ENCODE measurements at regions not wholly inside any gene's neighbourhood (a gene's known extent, or its start where the extent isn't known, plus 50 kb on each side); places are given as distances from the start of the nearest gene placed in this dataset.

- no peak overlapping the region for H3K27ac ChIP-seq (ENCODE audit: low read depth)
- H3K9me2 ChIP-seq (ENCODE audit: insufficient read depth), result peaks cover 10% of the 10 kb centered on the region; the same call in 1 of the 2 replicates
- H3K9me3 Mint-ChIP-seq, result no peaks in the 10 kb centered on the region
- H3K36me3 ChIP-seq (ENCODE audit: insufficient read depth), result no peaks in the 10 kb centered on the region
- no peaks in the 10 kb centered on the region for H3K27me3 Mint-ChIP-seq (ENCODE audit: insufficient read depth, low read depth, poor library complexity)
- no peak overlapping the region for H3K4me3 ChIP-seq
- H3K27ac Mint-ChIP-seq, result no peak overlapping the region
- DNase-seq (ENCODE audit: low spot score) (no peak), ATAC-seq (no peak)
- no peak overlapping the region for H3K4me2 ChIP-seq
- TF ChIP-seq, protein P1, sequence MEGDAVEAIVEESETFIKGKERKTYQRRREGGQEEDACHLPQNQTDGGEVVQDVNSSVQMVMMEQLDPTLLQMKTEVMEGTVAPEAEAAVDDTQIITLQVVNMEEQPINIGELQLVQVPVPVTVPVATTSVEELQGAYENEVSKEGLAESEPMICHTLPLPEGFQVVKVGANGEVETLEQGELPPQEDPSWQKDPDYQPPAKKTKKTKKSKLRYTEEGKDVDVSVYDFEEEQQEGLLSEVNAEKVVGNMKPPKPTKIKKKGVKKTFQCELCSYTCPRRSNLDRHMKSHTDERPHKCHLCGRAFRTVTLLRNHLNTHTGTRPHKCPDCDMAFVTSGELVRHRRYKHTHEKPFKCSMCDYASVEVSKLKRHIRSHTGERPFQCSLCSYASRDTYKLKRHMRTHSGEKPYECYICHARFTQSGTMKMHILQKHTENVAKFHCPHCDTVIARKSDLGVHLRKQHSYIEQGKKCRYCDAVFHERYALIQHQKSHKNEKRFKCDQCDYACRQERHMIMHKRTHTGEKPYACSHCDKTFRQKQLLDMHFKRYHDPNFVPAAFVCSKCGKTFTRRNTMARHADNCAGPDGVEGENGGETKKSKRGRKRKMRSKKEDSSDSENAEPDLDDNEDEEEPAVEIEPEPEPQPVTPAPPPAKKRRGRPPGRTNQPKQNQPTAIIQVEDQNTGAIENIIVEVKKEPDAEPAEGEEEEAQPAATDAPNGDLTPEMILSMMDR (conservative IDR thresholded peaks at IDR 0.05; ENCODE audit: low read depth in 2 of 2), result no peak
- no peaks in the 10 kb centered on the region for H3K36me3 Mint-ChIP-seq (ENCODE audit: low read depth)
- no peak overlapping the region for H3K4me3 Mint-ChIP-seq
- H3F3A ChIP-seq (replicated peaks; ENCODE audit: low read depth), result no peaks in the 10 kb centered on the region
- no peaks in the 10 kb centered on the region for H4K20me1 ChIP-seq (replicated peaks; ENCODE audit: insufficient read depth)
- no peaks in the 10 kb centered on the region; the same call in 2 of the 3 replicates for H3K4me1 Mint-ChIP-seq
- H3K4me1 ChIP-seq (ENCODE audit: insufficient read depth), result no peaks in the 10 kb centered on the region
- no peaks in the 10 kb centered on the region for H3K79me2 ChIP-seq (replicated peaks; ENCODE audit: insufficient read depth)
- H2AFZ ChIP-seq, result no peak overlapping the region
- no peaks in the 10 kb centered on the region for H3K27me3 ChIP-seq (ENCODE audit: insufficient read depth)
Measured at GRCh38 chr18:38651736-38652135, 1086.1 kb upstream of the CELF4 start.

DNA sequence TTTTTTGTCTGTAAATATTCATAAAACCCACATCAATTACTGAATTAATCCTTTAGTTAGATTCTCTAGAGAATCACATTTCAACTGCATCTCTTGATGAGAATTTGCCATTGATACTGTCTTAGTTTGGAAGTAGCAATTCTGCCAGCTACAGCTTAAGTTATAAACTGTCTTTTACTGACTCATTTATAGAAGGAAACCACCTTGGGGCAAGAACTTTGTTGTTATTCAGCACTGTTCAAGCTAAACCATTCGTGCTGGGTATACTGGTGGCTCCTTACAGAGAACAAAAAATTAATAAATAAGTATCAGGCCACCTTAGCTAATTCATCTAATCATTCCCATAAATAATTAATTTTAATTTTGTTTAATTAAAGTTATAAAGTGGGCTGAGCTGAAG is 1082.6 kb upstream of the CELF4 start:
- Histone ChIP-seq H2AFZ (no peak overlapping the region), H4K20me1 (replicated peaks; ENCODE audit: insufficient read depth) (no peaks in the 10 kb centered on the region), H3K9me2 (ENCODE audit: insufficient read depth) (no peaks in the 10 kb centered on the region), H3K4me2 (no peak overlapping the region), H3K79me2 (replicated peaks; ENCODE audit: insufficient read depth) (no peaks in the 10 kb centered on the region), H3F3A (replicated peaks; ENCODE audit: low read depth) (no peaks in the 10 kb centered on the region), H3K4me3 (no peak overlapping the region), H3K27ac (ENCODE audit: low read depth) (no peak overlapping the region), H3K27me3 (ENCODE audit: insufficient read depth) (no peaks in the 10 kb centered on the region), H3K36me3 (ENCODE audit: insufficient read depth) (no peaks in the 10 kb centered on the region), H3K4me1 (ENCODE audit: insufficient read depth) (no peaks in the 10 kb centered on the region)
- no peak for TF ChIP-seq EZH2 (IDR thresholded peaks at IDR 0.05; ENCODE audit: low read depth, unreplicated experiment)
- TF ChIP-seq NANOG (IDR thresholded peaks at IDR 0.05; ENCODE audit: borderline replicate concordance), result no peak
- TF ChIP-seq EZH2phosphoT487 (IDR thresholded peaks at IDR 0.05; ENCODE audit: unreplicated experiment), result no peak
- TF ChIP-seq POLR2AphosphoS5 (IDR thresholded peaks at IDR 0.05; ENCODE audit: low read depth), result no peak
- TF ChIP-seq STAT1 (IDR thresholded peaks at IDR 0.05; ENCODE audit: unreplicated experiment), result no peak
- no peak for TF ChIP-seq ETS1 (IDR thresholded peaks at IDR 0.05)
- no peak for TF ChIP-seq ZNF114 (CRISPR knock-in tag; IDR thresholded peaks at IDR 0.05)
- TF ChIP-seq ZNF331 (CRISPR knock-in tag; IDR thresholded peaks at IDR 0.05; ENCODE audit: low read depth), result no peak
- TF ChIP-seq, protein P2, sequence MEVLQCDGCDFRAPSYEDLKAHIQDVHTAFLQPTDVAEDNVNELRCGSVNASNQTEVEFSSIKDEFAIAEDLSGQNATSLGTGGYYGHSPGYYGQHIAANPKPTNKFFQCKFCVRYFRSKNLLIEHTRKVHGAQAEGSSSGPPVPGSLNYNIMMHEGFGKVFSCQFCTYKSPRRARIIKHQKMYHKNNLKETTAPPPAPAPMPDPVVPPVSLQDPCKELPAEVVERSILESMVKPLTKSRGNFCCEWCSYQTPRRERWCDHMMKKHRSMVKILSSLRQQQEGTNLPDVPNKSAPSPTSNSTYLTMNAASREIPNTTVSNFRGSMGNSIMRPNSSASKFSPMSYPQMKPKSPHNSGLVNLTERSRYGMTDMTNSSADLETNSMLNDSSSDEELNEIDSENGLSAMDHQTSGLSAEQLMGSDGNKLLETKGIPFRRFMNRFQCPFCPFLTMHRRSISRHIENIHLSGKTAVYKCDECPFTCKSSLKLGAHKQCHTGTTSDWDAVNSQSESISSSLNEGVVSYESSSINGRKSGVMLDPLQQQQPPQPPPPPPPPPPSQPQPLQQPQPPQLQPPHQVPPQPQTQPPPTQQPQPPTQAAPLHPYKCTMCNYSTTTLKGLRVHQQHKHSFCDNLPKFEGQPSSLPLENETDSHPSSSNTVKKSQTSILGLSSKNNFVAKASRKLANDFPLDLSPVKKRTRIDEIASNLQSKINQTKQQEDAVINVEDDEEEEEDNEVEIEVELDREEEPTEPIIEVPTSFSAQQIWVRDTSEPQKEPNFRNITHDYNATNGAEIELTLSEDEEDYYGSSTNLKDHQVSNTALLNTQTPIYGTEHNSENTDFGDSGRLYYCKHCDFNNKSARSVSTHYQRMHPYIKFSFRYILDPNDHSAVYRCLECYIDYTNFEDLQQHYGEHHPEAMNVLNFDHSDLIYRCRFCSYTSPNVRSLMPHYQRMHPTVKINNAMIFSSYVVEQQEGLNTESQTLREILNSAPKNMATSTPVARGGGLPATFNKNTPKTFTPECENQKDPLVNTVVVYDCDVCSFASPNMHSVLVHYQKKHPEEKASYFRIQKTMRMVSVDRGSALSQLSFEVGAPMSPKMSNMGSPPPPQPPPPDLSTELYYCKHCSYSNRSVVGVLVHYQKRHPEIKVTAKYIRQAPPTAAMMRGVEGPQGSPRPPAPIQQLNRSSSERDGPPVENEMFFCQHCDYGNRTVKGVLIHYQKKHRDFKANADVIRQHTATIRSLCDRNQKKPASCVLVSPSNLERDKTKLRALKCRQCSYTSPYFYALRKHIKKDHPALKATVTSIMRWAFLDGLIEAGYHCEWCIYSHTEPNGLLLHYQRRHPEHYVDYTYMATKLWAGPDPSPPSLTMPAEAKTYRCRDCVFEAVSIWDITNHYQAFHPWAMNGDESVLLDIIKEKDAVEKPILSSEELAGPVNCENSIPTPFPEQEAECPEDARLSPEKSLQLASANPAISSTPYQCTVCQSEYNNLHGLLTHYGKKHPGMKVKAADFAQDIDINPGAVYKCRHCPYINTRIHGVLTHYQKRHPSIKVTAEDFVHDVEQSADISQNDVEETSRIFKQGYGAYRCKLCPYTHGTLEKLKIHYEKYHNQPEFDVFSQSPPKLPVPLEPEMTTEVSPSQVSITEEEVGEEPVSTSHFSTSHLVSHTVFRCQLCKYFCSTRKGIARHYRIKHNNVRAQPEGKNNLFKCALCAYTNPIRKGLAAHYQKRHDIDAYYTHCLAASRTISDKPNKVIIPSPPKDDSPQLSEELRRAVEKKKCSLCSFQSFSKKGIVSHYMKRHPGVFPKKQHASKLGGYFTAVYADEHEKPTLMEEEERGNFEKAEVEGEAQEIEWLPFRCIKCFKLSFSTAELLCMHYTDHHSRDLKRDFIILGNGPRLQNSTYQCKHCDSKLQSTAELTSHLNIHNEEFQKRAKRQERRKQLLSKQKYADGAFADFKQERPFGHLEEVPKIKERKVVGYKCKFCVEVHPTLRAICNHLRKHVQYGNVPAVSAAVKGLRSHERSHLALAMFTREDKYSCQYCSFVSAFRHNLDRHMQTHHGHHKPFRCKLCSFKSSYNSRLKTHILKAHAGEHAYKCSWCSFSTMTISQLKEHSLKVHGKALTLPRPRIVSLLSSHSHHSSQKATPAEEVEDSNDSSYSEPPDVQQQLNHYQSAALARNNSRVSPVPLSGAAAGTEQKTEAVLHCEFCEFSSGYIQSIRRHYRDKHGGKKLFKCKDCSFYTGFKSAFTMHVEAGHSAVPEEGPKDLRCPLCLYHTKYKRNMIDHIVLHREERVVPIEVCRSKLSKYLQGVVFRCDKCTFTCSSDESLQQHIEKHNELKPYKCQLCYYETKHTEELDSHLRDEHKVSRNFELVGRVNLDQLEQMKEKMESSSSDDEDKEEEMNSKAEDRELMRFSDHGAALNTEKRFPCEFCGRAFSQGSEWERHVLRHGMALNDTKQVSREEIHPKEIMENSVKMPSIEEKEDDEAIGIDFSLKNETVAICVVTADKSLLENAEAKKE (CRISPR knock-in tag; IDR thresholded peaks at IDR 0.05), result no peak
- TF ChIP-seq JUNB (IDR thresholded peaks at IDR 0.05; ENCODE audit: unreplicated experiment), result no peak
- H3K27me3 Mint-ChIP-seq (ENCODE audit: insufficient read depth, low read depth, poor library complexity), result peaks cover 2% of the 10 kb centered on the region
- no peak for DNase-seq (ENCODE audit: low spot score)
- H3K27ac Mint-ChIP-seq, result no peak overlapping the region
- H3K9me3 Mint-ChIP-seq, result no peaks in the 10 kb centered on the region
- H3K4me3 Mint-ChIP-seq, result no peak overlapping the region
- no peaks in the 10 kb centered on the region; the same call in 2 of the 3 replicates for H3K4me1 Mint-ChIP-seq
- no peak for ATAC-seq
- H3K36me3 Mint-ChIP-seq (ENCODE audit: low read depth), result no peaks in the 10 kb centered on the region

All from GM23338 (cell line).